Lung (tissue), 11 donors: ENCODE measurements at regions not wholly inside any gene's neighbourhood (a gene's known extent, or its start where the extent isn't known, plus 50 kb on each side); places are given as distances from the start of the nearest gene placed in this dataset.

Experiments used
- ATAC-seq: fragments of 200-7000 bp; cut with Tn5 transposase; one replicate; pipeline ENCODE4 v1.9.1; 2020; ENCODE audit warnings: moderate number of reproducible peaks; ENCODE audit not compliant: insufficient read depth, low FRiP score
- DNase-seq, 3 donors: peaks; one replicate each; pipeline ENCODE4 v3.0.0-alpha.2; 2013 to 2017
- H3K27ac ChIP-seq, 2 donors: one replicate each; pipeline ENCODE4 v1.5.1; 2013; ENCODE audit warnings: mild to moderate bottlenecking in 2 of 2, moderate library complexity in 2 of 2, control low read depth in 1 of 2, inconsistent platforms in 1 of 2, low read depth in 1 of 2, low read length in 1 of 2
- H3K27me3 ChIP-seq, 3 donors: one replicate each; pipeline ENCODE4 v1.5.1; 2013; ENCODE audit warnings: low read length in 2 of 3; ENCODE audit not compliant: control insufficient read depth in 3 of 3, insufficient read depth in 3 of 3
- H3K36me3 ChIP-seq, 4 donors: one replicate each; pipeline ENCODE4 v1.5.1; 2013; ENCODE audit warnings: low read length in 4 of 4, mild to moderate bottlenecking in 1 of 4, moderate library complexity in 1 of 4; ENCODE audit not compliant: control insufficient read depth in 4 of 4, insufficient read depth in 4 of 4
- H3K4me1 ChIP-seq, 5 donors: one replicate each; pipeline ENCODE4 v1.5.1; 2013; ENCODE audit warnings: low read length in 5 of 5, mild to moderate bottlenecking in 2 of 5, moderate library complexity in 1 of 5; ENCODE audit not compliant: control insufficient read depth in 5 of 5, insufficient read depth in 5 of 5
- H3K4me3 ChIP-seq: one replicate; pipeline ENCODE4 v1.5.1; 2013; ENCODE audit warnings: mild to moderate bottlenecking, control low read depth, moderate library complexity
- H3K9ac ChIP-seq, 2 donors: one replicate each; pipeline ENCODE4 v1.5.1; 2013; ENCODE audit warnings: low read length in 2 of 2, control low read depth in 1 of 2; ENCODE audit not compliant: insufficient read depth in 1 of 2
- H3K9me3 ChIP-seq, 4 donors: one replicate each; pipeline ENCODE4 v1.5.1; 2013; ENCODE audit warnings: low read length in 3 of 4, mild to moderate bottlenecking in 1 of 4, moderate library complexity in 1 of 4; ENCODE audit not compliant: control insufficient read depth in 4 of 4, insufficient read depth in 3 of 4
- WGBS, 2 donors: extraction: QIAGEN DNeasy Blood & Tissue Kit; methylation state at CpG; one replicate each; pipeline ENCODE4 v1.1.7; 2013; 5-methylcytosine and 5-hydroxymethylcytosine counted together
- TF ChIP-seq, protein P1 (sequence below): IDR thresholded peaks from 2 replicates; pipeline ENCODE4 v1.5.1; 2012; ENCODE audit warnings: mild to moderate bottlenecking; ENCODE audit errors: control extremely low read depth, extremely low read depth
- donor health status: control.
- donor health status: control.
- donor health status: Bipolar disorder and iron deficiency.
- donor health status: healthy.
- donor health status: DM: yes; HTN: yes; CAD: no.

- ATAC-seq (no peak), DNase-seq (no peak)
- 84 to 88% methylated on average over 3 of the region's 3 CpGs for WGBS, 2 donors
- no peaks in the 10 kb centered on the region for H3K27me3 ChIP-seq
- H3K27ac ChIP-seq, result no peak overlapping the region
- TF ChIP-seq, protein P1, sequence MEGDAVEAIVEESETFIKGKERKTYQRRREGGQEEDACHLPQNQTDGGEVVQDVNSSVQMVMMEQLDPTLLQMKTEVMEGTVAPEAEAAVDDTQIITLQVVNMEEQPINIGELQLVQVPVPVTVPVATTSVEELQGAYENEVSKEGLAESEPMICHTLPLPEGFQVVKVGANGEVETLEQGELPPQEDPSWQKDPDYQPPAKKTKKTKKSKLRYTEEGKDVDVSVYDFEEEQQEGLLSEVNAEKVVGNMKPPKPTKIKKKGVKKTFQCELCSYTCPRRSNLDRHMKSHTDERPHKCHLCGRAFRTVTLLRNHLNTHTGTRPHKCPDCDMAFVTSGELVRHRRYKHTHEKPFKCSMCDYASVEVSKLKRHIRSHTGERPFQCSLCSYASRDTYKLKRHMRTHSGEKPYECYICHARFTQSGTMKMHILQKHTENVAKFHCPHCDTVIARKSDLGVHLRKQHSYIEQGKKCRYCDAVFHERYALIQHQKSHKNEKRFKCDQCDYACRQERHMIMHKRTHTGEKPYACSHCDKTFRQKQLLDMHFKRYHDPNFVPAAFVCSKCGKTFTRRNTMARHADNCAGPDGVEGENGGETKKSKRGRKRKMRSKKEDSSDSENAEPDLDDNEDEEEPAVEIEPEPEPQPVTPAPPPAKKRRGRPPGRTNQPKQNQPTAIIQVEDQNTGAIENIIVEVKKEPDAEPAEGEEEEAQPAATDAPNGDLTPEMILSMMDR, result no peak
- no peak overlapping the region for H3K9ac ChIP-seq
- no peaks in the 10 kb centered on the region for H3K9me3 ChIP-seq
- H3K36me3 ChIP-seq, result no peaks in the 10 kb centered on the region
- no peak overlapping the region for H3K4me3 ChIP-seq
- peaks cover 0 to 1% (median 0%) of the 10 kb centered on the region in 5 donors for H3K4me1 ChIP-seq
These were observed 252.4 kb downstream of the PCDH7 start for GRCh38 chr4:30972542-30972941.

DNA sequence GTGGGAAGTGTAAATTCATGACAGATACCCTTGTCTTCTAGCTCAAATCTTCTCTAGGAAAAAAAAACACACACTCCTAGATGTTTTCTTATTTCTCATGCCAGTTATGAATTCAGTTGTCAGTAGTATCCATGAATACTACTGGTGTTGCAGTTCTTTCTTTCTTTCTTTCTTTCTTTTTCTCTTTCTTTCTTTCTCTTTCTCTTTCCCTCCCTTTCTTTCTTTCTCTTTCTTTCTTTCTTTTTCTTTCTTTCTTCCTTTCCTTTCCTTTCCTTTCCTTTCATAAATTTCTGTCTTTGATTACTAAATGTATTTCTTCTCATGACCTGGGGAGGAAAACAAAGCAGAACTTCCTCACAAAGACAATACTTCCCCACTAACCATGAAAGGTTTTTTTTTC, 253.8 kb downstream of the PCDH7 start:
- H3K9me3 ChIP-seq, result no peaks in the 10 kb centered on the region
- no peaks in the 10 kb centered on the region for H3K36me3 ChIP-seq
- H3K27ac ChIP-seq, result no peak overlapping the region
- TF ChIP-seq, protein P1, result no peak
- H3K9ac ChIP-seq, result no peak overlapping the region
- no peaks in the 10 kb centered on the region for H3K4me1 ChIP-seq
- no peak for ATAC-seq
- no peak overlapping the region for H3K4me3 ChIP-seq
- no peaks in the 10 kb centered on the region for H3K27me3 ChIP-seq
- DNase-seq, result no peak

DNA sequence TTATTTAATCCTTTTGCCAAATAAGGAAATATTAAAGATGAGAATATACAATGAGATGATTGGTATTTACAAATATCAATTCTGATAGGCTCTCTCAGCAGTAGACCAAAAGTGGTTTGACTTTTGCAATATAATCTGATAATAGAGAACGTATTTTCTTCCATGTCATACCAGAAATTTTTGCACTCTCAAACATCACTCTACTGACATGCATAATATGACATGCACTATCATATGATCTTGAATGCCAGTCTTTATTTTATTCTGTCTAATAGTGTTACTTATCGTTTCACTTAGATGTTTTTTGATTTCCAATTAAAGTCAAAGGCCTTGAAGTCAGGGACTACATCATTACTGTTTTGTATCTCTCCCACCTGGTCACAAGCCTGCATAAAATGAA, 259.2 kb downstream of the PCDH7 start:
- Histone ChIP-seq H3K27ac (no peak overlapping the region), H3K4me3 (no peak overlapping the region), H3K9ac (no peak overlapping the region), H3K36me3 (no peaks in the 10 kb centered on the region), H3K27me3 (no peaks in the 10 kb centered on the region), H3K4me1 (peaks cover 0 to 2% (median 0%) of the 10 kb centered on the region in 5 donors), H3K9me3 (no peaks in the 10 kb centered on the region)
- TF ChIP-seq, protein P1, result no peak
- 89 to 91% methylated on average over 2 of the region's 2 CpGs for WGBS, 2 donors
- DNase-seq, result no peak
- no peak for ATAC-seq

DNA sequence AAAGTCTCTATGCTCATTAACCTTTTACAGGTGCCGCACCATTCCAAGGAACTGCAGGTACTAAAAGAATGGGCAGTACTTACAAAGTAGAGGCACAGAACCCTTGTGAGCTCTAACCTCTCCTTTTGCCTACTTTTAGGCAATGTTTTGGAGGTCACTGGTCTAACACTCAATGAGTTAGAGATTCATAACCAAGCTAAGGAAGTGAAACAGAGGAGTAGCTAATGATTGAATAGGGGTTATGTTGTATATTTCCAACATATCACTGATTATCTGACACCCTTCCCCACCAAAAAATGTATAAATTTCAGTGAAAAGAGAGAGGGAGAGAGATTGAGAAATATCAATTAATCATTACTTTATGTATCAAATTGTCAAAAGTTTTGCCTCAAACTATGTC, 269.3 kb downstream of the PCDH7 start:
- TF ChIP-seq, protein P1, result no peak
- Histone ChIP-seq H3K27ac (no peak overlapping the region), H3K4me1 (no peaks in the 10 kb centered on the region), H3K36me3 (no peaks in the 10 kb centered on the region), H3K27me3 (no peaks in the 10 kb centered on the region), H3K9ac (no peak overlapping the region), H3K4me3 (no peak overlapping the region), H3K9me3 (no peaks in the 10 kb centered on the region)
- ATAC-seq, result no peak
- DNase-seq, result no peak
- WGBS, 2 donors, result 96 to 100% methylated on average over 1 of the region's 1 CpG
